NCI-H146 (cell line): ENCODE measurements at regions not wholly inside any gene's neighbourhood (a gene's known extent, or its start where the extent isn't known, plus 50 kb on each side); places are given as distances from the start of the nearest gene placed in this dataset.
"Not testable (repeated sequence)": the region's sequence is repeated elsewhere in the genome, so short reads cannot be mapped to it uniquely, and the experiment has no call there.

Experiments
- DNase-seq: peaks from one replicate; lab custom pipeline; 2025; lab: John Stamatoyannopoulos, UW

- no peak for DNase-seq
These were observed 52.2 kb upstream of the ABCA1 start for GRCh38 chr9:104980039-104980654.

DNA sequence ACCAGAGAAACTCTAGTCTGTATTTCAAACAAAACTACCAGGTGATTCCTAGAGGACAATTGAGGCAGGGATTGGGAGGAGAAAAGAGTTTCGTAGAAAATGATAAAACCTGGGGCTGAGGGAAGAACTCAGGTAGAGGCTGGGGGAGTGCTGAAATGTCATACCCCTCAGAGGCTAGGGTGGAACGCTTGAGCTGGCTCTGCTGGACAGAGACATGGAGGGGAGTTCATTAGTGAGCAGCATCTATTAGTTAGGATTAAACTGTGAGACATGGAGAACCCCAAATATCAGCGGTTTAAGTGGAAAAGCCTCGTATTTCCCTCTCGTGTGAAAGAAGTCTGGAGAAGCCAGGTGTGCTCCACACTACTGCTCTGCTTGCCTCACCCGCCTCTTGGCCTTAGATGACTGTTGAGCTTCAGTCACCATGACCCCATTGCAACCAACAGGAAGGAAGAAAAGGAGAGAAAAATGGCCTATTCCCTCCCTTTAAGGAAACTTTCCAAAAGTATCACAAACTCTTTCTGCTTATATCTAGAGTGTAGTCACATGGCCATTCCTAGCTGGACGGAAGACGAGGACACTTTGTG is 53.7 kb upstream of the ABCA1 start:
- DNase-seq = no peak

DNA sequence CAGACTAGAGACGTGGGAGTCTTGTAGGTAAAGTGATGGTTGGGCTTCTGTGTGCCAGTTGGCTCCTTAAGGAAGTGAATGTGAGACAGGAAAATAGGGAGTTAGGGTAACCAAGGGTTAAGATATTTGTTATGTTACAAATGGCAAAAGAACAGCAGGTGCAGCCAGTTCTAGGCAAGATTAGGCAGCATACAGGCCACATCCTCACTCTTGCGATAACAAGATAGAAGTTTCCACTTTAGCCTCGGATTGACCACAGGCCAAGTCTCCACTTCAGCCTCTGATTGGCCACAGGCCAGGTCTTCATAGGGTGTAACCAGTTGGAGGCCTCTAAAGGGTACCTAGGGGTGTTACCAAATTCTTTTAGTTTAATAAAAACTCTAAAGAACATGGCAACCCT is 54.6 kb upstream of the ABCA1 start:
- no peak for DNase-seq

GRCh38 chr9:104983491-104983890 is 55.5 kb upstream of the ABCA1 start:
- no peak for DNase-seq

DNA sequence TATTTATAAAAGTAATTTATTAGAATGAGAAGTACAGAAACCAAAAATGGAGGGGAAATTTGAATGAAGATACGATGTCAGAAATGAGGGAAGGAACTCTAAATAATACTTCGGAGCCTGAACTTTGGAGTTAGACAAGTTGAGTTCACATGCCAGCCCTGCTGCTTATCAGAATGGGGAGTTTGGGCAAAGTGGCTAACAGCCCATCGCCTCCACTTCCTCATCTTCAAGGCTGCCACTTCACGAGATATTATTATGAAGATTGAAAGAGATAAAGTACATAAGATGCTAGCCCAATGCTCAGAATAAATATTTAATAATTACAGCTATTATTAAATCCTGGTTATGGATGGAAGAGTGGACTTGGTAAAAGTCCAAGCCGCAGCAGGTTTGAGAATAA is 56.2 kb upstream of the ABCA1 start:
- DNase-seq = no peak

- no peak for DNase-seq
These were observed 56.6 kb upstream of the ABCA1 start for GRCh38 chr9:104984542-104984941.

GRCh38 chr9:104984948-104985347 is 57.0 kb upstream of the ABCA1 start:
- DNase-seq = no peak

DNA sequence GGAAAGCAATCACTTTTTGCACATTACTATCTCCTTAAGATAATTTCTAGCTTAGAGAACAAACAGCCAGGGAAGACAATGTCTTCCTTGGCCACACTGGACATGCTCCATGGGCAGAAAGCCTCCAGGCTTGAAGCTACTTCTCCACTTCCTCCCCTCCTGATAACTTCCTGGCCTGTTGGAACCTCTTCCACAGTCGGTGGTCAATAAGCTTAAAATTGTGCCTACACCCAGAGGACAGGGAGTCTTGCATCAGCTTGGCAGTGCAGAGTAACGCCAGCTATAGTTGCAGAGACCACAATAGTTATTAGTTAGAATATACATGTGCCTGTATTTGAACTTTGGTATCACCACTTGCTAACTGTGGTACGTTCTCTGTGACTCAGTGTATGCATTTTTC is 58.1 kb upstream of the ABCA1 start:
- no peak for DNase-seq

- no peak for DNase-seq
These were observed 59.8 kb upstream of the ABCA1 start for GRCh38 chr9:104987743-104988142.

- DNase-seq = no peak
These were observed 60.6 kb upstream of the ABCA1 start for GRCh38 chr9:104988539-104988938.

DNA sequence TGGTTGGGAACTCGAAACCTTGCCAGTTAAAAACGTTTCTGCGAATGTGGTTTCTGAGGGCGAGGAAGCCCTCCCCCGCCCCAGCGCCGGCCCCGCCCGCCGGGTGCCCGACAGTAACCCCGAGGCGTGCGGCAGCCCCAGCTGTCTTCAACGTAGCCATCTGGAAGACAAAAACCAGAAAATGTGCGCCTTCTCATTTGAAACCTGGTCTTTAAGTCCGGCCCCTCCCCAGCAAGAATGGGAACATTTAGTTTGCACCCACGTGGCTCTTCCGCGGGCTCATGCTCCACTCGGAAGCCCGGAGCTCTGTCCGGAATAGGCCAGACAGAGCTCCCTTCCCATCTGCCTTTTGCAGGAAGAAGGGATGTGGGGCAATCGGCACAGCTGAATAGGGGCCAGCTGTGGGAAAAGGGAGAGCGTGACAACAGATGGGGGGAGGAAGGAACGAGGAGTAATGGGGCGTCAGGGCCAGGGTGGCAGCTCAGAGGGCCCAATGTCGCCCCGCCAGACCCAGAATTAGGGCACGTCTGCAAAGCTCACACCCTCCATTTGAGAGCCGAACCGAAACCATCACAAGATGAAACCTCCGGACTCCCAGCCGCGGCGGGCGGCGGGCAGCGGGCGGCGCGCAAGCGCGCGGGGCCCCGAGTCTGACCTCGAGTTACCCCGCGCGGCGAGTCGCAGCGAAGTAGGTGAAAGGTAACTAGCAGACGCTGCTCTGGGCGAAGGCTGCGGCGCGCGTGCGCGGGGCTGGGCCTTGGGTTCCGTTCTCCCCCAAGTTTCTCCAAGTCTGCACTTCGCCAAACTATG is 63.4 kb upstream of the ABCA1 start:
- peak; percentile 36 for DNase-seq

DNA sequence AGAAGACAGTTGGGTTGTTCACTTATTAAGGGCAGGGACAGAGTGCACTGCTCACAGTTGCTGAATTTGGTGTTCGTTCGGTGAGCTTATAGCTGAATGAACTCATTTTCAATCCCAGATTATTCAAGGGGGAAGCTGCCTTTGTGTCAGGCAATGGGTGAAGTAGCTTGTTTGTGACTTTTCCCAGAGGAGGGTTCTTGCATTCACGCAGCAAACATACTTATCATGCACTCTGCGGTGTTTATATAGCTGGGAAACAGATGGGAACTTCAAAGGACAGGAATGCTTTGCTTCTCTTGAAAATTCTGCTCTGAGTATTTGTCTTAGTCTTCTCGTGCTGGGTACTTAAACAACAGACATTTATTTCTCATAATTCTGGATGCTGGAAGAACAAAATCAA is 64.7 kb upstream of the ABCA1 start:
- no peak for DNase-seq

DNA sequence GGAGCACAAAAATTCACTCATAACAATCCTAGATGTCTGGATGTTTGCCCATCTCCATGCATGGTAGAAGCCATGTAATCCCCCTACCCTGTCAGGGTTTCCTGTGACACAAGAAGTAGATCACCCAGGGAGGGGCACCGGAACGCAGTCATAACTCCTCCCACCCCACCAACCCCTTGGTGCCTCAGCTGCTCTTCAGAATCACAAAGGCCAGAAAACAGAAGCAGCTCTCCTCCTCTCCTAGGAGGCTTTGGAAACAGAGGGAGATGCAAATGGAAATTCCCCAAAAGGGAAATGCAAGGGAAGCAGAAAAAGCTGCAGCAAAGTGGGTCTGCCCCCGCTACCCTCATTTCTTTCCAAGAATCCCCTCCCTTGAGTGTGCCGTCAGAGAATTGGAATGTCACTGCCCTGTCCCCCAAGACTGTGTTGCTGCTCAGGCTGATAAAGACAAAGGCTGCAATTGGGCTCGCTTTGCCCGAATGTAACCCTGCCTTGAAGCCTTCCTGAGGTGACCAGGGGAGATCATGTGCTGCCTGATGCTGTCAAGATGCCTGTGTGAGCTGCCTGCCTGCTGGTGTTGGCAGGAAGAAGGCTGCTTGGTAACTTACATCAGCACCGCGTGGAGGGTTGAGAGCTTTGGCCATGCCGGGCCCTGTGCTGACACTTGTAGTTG is 65.5 kb upstream of the ABCA1 start:
- DNase-seq = no peak

- DNase-seq = no peak
These were observed 69.6 kb upstream of the ABCA1 start for GRCh38 chr9:104997536-104997935.

DNA sequence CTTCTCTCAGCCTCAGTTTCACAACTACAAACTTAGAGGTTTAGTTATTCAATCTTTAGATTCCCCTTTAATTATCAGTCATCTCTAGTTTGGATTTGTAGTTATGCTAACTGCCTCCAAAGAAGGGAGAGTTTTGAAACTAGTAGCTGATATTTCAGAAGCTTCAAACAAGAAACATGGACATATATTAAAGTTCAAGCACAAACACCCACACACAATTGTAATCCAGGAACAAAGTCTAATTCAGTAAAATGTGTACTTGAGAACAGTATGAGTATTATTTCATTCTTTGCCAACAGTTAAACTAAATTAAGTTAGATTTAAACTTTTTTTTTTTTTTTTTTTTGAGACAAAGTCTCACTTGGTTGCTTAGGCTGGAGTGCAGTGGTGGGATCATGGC is 71.2 kb upstream of the ABCA1 start:
- no peak for DNase-seq

- not testable (repeated sequence) for DNase-seq
These were observed 72.6 kb upstream of the ABCA1 start for GRCh38 chr9:105000529-105000928.

- DNase-seq = no peak
These were observed 76.6 kb upstream of the ABCA1 start for GRCh38 chr9:105004466-105005090.

DNA sequence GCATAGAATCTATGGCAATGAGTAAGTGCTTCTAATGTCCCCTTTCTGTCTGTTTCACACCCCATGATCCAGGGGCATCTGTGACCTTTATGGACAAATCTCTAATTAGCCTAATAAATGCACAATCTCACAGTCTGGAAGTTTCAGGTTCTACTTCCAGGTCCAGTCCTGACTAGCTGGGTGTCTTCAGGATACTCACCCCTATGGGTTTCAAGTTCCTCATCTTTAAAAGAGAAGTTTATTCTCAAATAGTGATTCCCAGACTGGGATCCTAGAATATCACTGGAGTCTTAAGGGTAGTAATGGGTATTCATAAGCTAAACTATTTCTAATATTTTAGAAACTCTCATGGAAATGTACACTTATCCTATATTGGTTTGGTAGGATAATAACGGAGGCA is 77.2 kb upstream of the ABCA1 start:
- no peak for DNase-seq

- DNase-seq = no peak
These were observed 78.6 kb upstream of the ABCA1 start for GRCh38 chr9:105006514-105006913.

DNA sequence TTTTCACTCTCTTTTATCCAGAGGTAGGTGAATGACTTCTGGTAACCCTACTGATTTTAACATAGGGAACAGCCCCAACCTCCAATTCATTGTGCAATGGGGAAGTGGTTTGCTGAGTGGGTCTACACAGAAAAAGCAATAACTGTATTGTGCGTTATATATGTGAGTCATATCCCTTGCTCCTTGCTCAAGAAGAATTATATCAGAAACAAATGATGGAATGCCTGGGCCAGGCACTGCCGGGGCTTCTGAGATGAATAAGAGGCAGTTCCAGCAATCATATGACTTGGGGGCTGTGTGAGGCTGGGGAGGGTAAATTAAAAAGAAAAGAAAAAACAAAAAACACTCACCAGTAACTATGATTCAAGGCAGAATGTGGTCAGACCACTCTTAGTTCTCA is 79.2 kb upstream of the ABCA1 start:
- no peak for DNase-seq

DNA sequence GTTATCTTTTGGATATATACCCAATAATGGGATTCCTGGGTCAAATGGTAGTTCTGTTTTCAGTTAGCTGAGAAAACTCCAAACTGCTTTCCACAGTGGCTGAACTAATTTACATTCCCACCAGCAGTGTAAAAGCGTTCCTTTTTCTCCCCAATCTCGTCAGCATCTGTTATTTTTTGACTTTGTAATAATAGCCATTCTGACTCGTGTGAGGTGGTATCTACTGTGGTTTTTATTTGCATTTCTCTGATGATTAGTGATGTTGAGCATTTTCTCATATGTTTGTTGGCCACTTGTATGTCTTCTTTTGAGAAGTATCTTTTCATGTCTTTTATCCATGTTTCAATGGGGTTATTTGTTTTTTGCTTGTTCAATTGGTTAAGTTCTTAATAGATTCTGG is 82.1 kb upstream of the ABCA1 start:
- not testable (repeated sequence) for DNase-seq

- no peak for DNase-seq
These were observed 94.0 kb upstream of the ABCA1 start for GRCh38 chr9:105021917-105022316.
